ENCODE measurements at regions not wholly inside any gene's neighbourhood (a gene's known extent, or its start where the extent isn't known, plus 50 kb on each side); places are given as distances from the start of the nearest gene placed in this dataset.

- Mint-ChIP-seq H3K36me3 (ENCODE audit: insufficient read depth) (peaks cover 2% of the 10 kb centered on the region), H3K4me1 (no peaks in the 10 kb centered on the region), H3K27ac (ENCODE audit: low read depth) (no peak overlapping the region), H3K4me3 (no peak overlapping the region), H3K9me3 (no peaks in the 10 kb centered on the region), H3K27me3 (no peaks in the 10 kb centered on the region)
- DNase-seq (ENCODE audit: low spot score in 2 of 2), result no peak
- no peak for ATAC-seq (replicated peaks; ENCODE audit: extremely low read depth, poor library complexity, severe bottlenecking)
Measured at GRCh38 chr2:120814352-120814751, 78.7 kb downstream of the GLI2 start.

- ATAC-seq (replicated peaks; ENCODE audit: extremely low read depth, poor library complexity, severe bottlenecking) (no peak), DNase-seq (ENCODE audit: low spot score in 2 of 2) (no peak)
- no peak overlapping the region for H3K4me3 Mint-ChIP-seq
- no peaks in the 10 kb centered on the region for H3K9me3 Mint-ChIP-seq
- H3K27me3 Mint-ChIP-seq, result no peaks in the 10 kb centered on the region
- H3K36me3 Mint-ChIP-seq (ENCODE audit: insufficient read depth), result peaks cover 2% of the 10 kb centered on the region
- no peak overlapping the region for H3K27ac Mint-ChIP-seq (ENCODE audit: low read depth)
- H3K4me1 Mint-ChIP-seq, result no peaks in the 10 kb centered on the region
Measured at GRCh38 chr2:120815292-120815691, 79.6 kb downstream of the GLI2 start.

GRCh38 chr2:120817136-120817955 lies 81.7 kb downstream of the GLI2 start:
- Mint-ChIP-seq H3K27ac (ENCODE audit: low read depth) (no peak overlapping the region), H3K9me3 (no peaks in the 10 kb centered on the region), H3K36me3 (ENCODE audit: insufficient read depth) (no peaks in the 10 kb centered on the region), H3K4me1 (no peaks in the 10 kb centered on the region), H3K4me3 (no peak overlapping the region), H3K27me3 (no peaks in the 10 kb centered on the region)
- DNase-seq (ENCODE audit: low spot score in 2 of 2), result no peak
- ATAC-seq (replicated peaks; ENCODE audit: extremely low read depth, poor library complexity, severe bottlenecking), result no peak

GRCh38 chr2:120817956-120818325 lies 82.3 kb downstream of the GLI2 start:
- Mint-ChIP-seq H3K27me3 (peaks cover under 1% of the 10 kb centered on the region), H3K4me1 (no peaks in the 10 kb centered on the region), H3K9me3 (no peaks in the 10 kb centered on the region), H3K36me3 (ENCODE audit: insufficient read depth) (no peaks in the 10 kb centered on the region), H3K4me3 (no peak overlapping the region), H3K27ac (ENCODE audit: low read depth) (no peak overlapping the region)
- DNase-seq (ENCODE audit: low spot score in 2 of 2) (no peak), ATAC-seq (replicated peaks; ENCODE audit: extremely low read depth, poor library complexity, severe bottlenecking) (no peak)

GRCh38 chr2:120818441-120818920 lies 82.8 kb downstream of the GLI2 start:
- Mint-ChIP-seq H3K27me3 (peaks cover 6% of the 10 kb centered on the region), H3K4me3 (no peak overlapping the region), H3K36me3 (ENCODE audit: insufficient read depth) (no peaks in the 10 kb centered on the region), H3K27ac (ENCODE audit: low read depth) (no peak overlapping the region), H3K9me3 (no peaks in the 10 kb centered on the region), H3K4me1 (no peaks in the 10 kb centered on the region)
- ATAC-seq (replicated peaks; ENCODE audit: extremely low read depth, poor library complexity, severe bottlenecking) (no peak), DNase-seq (ENCODE audit: low spot score in 2 of 2) (no peak)

- Mint-ChIP-seq H3K4me3 (no peak overlapping the region), H3K27me3 (peaks cover 12% of the 10 kb centered on the region), H3K4me1 (no peaks in the 10 kb centered on the region), H3K27ac (ENCODE audit: low read depth) (no peak overlapping the region), H3K36me3 (ENCODE audit: insufficient read depth) (peaks cover 2% of the 10 kb centered on the region), H3K9me3 (no peaks in the 10 kb centered on the region)
- ATAC-seq (replicated peaks; ENCODE audit: extremely low read depth, poor library complexity, severe bottlenecking) (no peak), DNase-seq (ENCODE audit: low spot score in 2 of 2) (no peak)
Measured at GRCh38 chr2:120819720-120820210, 84.1 kb downstream of the GLI2 start.

- ATAC-seq (replicated peaks; ENCODE audit: extremely low read depth, poor library complexity, severe bottlenecking) (no peak), DNase-seq (ENCODE audit: low spot score in 2 of 2) (no peak)
- Mint-ChIP-seq H3K4me3 (no peak overlapping the region), H3K27ac (ENCODE audit: low read depth) (no peak overlapping the region), H3K27me3 (peaks cover 12% of the 10 kb centered on the region), H3K9me3 (no peaks in the 10 kb centered on the region), H3K4me1 (no peaks in the 10 kb centered on the region), H3K36me3 (ENCODE audit: insufficient read depth) (peaks cover 2% of the 10 kb centered on the region)
Measured at GRCh38 chr2:120820263-120820952, 84.7 kb downstream of the GLI2 start.

- peaks cover 12% of the 10 kb centered on the region for H3K27me3 Mint-ChIP-seq
- no peak for DNase-seq (ENCODE audit: low spot score in 2 of 2)
- H3K4me1 Mint-ChIP-seq, result no peaks in the 10 kb centered on the region
- no peak overlapping the region for H3K4me3 Mint-ChIP-seq
- peaks cover 2% of the 10 kb centered on the region for H3K36me3 Mint-ChIP-seq (ENCODE audit: insufficient read depth)
- H3K27ac Mint-ChIP-seq (ENCODE audit: low read depth), result no peak overlapping the region
- ATAC-seq (replicated peaks; ENCODE audit: extremely low read depth, poor library complexity, severe bottlenecking), result no peak
- H3K9me3 Mint-ChIP-seq, result no peaks in the 10 kb centered on the region
Measured at GRCh38 chr2:120820953-120821279, 85.2 kb downstream of the GLI2 start.

- no peak overlapping the region for H3K4me3 Mint-ChIP-seq
- no peaks in the 10 kb centered on the region for H3K4me1 Mint-ChIP-seq
- no peak for DNase-seq (ENCODE audit: low spot score in 2 of 2)
- no peaks in the 10 kb centered on the region for H3K9me3 Mint-ChIP-seq
- ATAC-seq (replicated peaks; ENCODE audit: extremely low read depth, poor library complexity, severe bottlenecking), result no peak
- H3K36me3 Mint-ChIP-seq (ENCODE audit: insufficient read depth), result peaks cover 2% of the 10 kb centered on the region
- peaks cover 12% of the 10 kb centered on the region for H3K27me3 Mint-ChIP-seq
- no peak overlapping the region for H3K27ac Mint-ChIP-seq (ENCODE audit: low read depth)
Measured at GRCh38 chr2:120821446-120822160, 85.9 kb downstream of the GLI2 start.

GRCh38 chr2:120822933-120823332 lies 87.3 kb downstream of the GLI2 start:
- no peak for DNase-seq (ENCODE audit: low spot score in 2 of 2)
- no peaks in the 10 kb centered on the region for H3K4me1 Mint-ChIP-seq
- H3K4me3 Mint-ChIP-seq, result no peak overlapping the region
- no peaks in the 10 kb centered on the region for H3K9me3 Mint-ChIP-seq
- no peak overlapping the region for H3K27ac Mint-ChIP-seq (ENCODE audit: low read depth)
- peaks cover 12% of the 10 kb centered on the region for H3K27me3 Mint-ChIP-seq
- ATAC-seq (replicated peaks; ENCODE audit: extremely low read depth, poor library complexity, severe bottlenecking), result no peak
- peaks cover 2% of the 10 kb centered on the region for H3K36me3 Mint-ChIP-seq (ENCODE audit: insufficient read depth)

- Mint-ChIP-seq H3K4me1 (no peaks in the 10 kb centered on the region), H3K4me3 (no peak overlapping the region), H3K9me3 (no peaks in the 10 kb centered on the region), H3K27ac (ENCODE audit: low read depth) (no peak overlapping the region), H3K27me3 (peaks cover 12% of the 10 kb centered on the region), H3K36me3 (ENCODE audit: insufficient read depth) (peaks cover 2% of the 10 kb centered on the region)
- ATAC-seq (replicated peaks; ENCODE audit: extremely low read depth, poor library complexity, severe bottlenecking) (no peak), DNase-seq (ENCODE audit: low spot score in 2 of 2) (no peak)
Measured at GRCh38 chr2:120823551-120823950, 87.9 kb downstream of the GLI2 start.

- H3K27ac Mint-ChIP-seq (ENCODE audit: low read depth), result no peak overlapping the region
- peaks cover 12% of the 10 kb centered on the region for H3K27me3 Mint-ChIP-seq
- H3K4me3 Mint-ChIP-seq, result no peak overlapping the region
- no peaks in the 10 kb centered on the region for H3K9me3 Mint-ChIP-seq
- peaks cover 2% of the 10 kb centered on the region for H3K36me3 Mint-ChIP-seq (ENCODE audit: insufficient read depth)
- ATAC-seq (replicated peaks; ENCODE audit: extremely low read depth, poor library complexity, severe bottlenecking), result no peak
- no peaks in the 10 kb centered on the region for H3K4me1 Mint-ChIP-seq
- no peak for DNase-seq (ENCODE audit: low spot score in 2 of 2)
Measured at GRCh38 chr2:120824246-120824645, 88.6 kb downstream of the GLI2 start.

Data from central memory CD8-positive, alpha-beta T cell (primary cell).